HG02852 (cell line): ENCODE measurements at regions not wholly inside any gene's neighbourhood (a gene's known extent, or its start where the extent isn't known, plus 50 kb on each side); places are given as distances from the start of the nearest gene placed in this dataset.
"Not testable (repeated sequence)": the region's sequence is repeated elsewhere in the genome, so short reads cannot be mapped to it uniquely, and the experiment has no call there.

ENCODE experiments used
- ATAC-seq: cut with Tn5 transposase; IDR thresholded peaks from one replicate; pipeline ENCODE4 v1.9.1; 2021; ENCODE audit warnings: mild to moderate bottlenecking, moderate library complexity; ENCODE audit not compliant: unreplicated experiment

GRCh38 chr16:61195006-61195405 lies 841.2 kb downstream of the CDH8 start:
- no peak for ATAC-seq

- no peak for ATAC-seq
Observed at GRCh38 chr16:61194573-61194972, 841.7 kb downstream of the CDH8 start.

- ATAC-seq: no peak
Observed at GRCh38 chr16:61182391-61182790, 853.8 kb downstream of the CDH8 start.

GRCh38 chr16:61181982-61182381 lies 854.3 kb downstream of the CDH8 start:
- ATAC-seq: no peak

- ATAC-seq: no peak
Observed at GRCh38 chr16:61179561-61179960, 856.7 kb downstream of the CDH8 start.

GRCh38 chr16:61165797-61166196 lies 870.4 kb downstream of the CDH8 start:
- no peak for ATAC-seq

- no peak for ATAC-seq
Observed at GRCh38 chr16:61150351-61150750, 885.9 kb downstream of the CDH8 start.

- no peak for ATAC-seq
Observed at GRCh38 chr16:61149709-61150108, 886.5 kb downstream of the CDH8 start.

GRCh38 chr16:61148930-61149329 lies 887.3 kb downstream of the CDH8 start:
- no peak for ATAC-seq

- ATAC-seq: no peak
Observed at GRCh38 chr16:61146429-61146828, 889.8 kb downstream of the CDH8 start.

- no peak for ATAC-seq
Observed at GRCh38 chr16:61131447-61131846, 904.8 kb downstream of the CDH8 start.

GRCh38 chr16:61128545-61129323 lies 907.5 kb downstream of the CDH8 start:
- no peak for ATAC-seq

GRCh38 chr16:61105544-61105943 lies 930.7 kb downstream of the CDH8 start:
- ATAC-seq: no peak

- no peak for ATAC-seq
Observed at GRCh38 chr16:61098505-61098904, 937.7 kb downstream of the CDH8 start.

GRCh38 chr16:61091300-61091699 lies 944.9 kb downstream of the CDH8 start:
- not testable (repeated sequence) for ATAC-seq

GRCh38 chr16:61083711-61084110 lies 952.5 kb downstream of the CDH8 start:
- no peak for ATAC-seq

GRCh38 chr16:61074324-61074723 lies 961.9 kb downstream of the CDH8 start:
- no peak for ATAC-seq

GRCh38 chr16:61057635-61058034 lies 978.6 kb downstream of the CDH8 start:
- no peak for ATAC-seq

- no peak for ATAC-seq
Observed at GRCh38 chr16:61050547-61050946, 985.7 kb downstream of the CDH8 start.

- no peak for ATAC-seq
Observed at GRCh38 chr16:61045931-61046330, 990.3 kb downstream of the CDH8 start.

- ATAC-seq: no peak
Observed at GRCh38 chr16:61042737-61043136, 993.5 kb downstream of the CDH8 start.

GRCh38 chr16:61030616-61031015 lies 1005.6 kb downstream of the CDH8 start:
- ATAC-seq: no peak
